ENCODE measurements at regions not wholly inside any gene's neighbourhood (a gene's known extent, or its start where the extent isn't known, plus 50 kb on each side); places are given as distances from the start of the nearest gene placed in this dataset.

- no peak for TF ChIP-seq POLR2A (IDR thresholded peaks at IDR 0.05)
- TF ChIP-seq POLR2AphosphoS5 (IDR thresholded peaks at IDR 0.05): no peak
- no peak for TF ChIP-seq CTCF (IDR thresholded peaks at IDR 0.05)
- intact Hi-C loops (cut with DNase I; ENCODE audit: low total_unique reads): no loop called here
- Histone ChIP-seq H3K4me3 (no peak overlapping the region), H3K4me1 (no peaks in the 10 kb centered on the region), H3K27me3 (peaks cover 0 to 11% of the 10 kb centered on the region in 2 donors), H3K9me3 (no peaks in the 10 kb centered on the region), H3K36me3 (no peaks in the 10 kb centered on the region), H3K27ac (no peak overlapping the region)
- no peak for DNase-seq (ENCODE audit: low spot score in 2 of 2)
These were observed 112.6 kb downstream of the AIPL1 start for GRCh38 chr17:6322316-6322715.

DNA sequence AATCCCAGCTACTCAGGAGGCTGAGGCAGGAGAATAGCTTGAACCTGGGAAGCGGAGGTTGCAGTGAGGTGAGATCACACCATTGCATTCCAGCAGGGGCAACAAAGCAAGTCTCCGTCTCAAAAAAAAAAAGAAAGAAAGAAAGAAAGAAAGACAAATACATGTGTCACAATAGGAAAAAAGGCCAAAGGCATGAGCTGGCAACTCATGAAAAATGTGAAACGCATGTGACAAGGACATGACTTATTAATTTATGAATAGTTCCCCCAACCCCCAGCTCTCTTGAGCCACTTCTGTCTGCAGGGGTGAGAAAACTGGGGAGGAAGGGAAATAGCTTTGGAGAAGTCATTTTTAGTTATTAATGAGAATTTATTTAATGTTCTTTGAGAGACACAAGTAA lies 120.6 kb downstream of the AIPL1 start:
- no peak overlapping the region for H3K4me3 ChIP-seq
- H3K27ac ChIP-seq: no peak overlapping the region
- H3K36me3 ChIP-seq: no peaks in the 10 kb centered on the region
- H3K9me3 ChIP-seq: no peaks in the 10 kb centered on the region
- H3K27me3 ChIP-seq: peaks cover 0 to 11% of the 10 kb centered on the region in 2 donors
- DNase-seq (ENCODE audit: low spot score in 2 of 2): no peak
- H3K4me1 ChIP-seq: no peaks in the 10 kb centered on the region
- TF ChIP-seq POLR2A (IDR thresholded peaks at IDR 0.05) (no peak), POLR2AphosphoS5 (IDR thresholded peaks at IDR 0.05) (no peak), CTCF (IDR thresholded peaks at IDR 0.05) (no peak)
- intact Hi-C loops (cut with DNase I; ENCODE audit: low total_unique reads): no loop called here

DNA sequence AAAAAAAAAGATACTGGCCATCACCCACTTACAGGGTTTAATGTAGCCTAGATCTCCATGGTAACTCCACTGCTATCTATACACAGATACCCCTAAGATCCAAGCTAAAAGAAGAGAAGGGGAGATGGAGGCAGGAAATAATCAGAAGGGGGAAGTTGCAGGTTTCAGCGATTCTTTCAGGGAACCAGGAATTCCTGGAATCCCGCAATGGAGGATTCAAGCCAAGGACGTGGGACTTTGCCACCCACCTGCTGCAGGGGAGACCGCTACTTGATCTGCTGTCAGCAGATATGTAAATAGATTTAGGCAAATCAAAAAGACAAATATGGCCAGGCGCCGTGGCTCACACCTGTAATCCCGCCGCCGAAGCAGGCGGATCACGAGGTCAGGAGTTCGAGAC lies 121.1 kb downstream of the AIPL1 start:
- H3K36me3 ChIP-seq: no peaks in the 10 kb centered on the region
- H3K4me3 ChIP-seq: no peak overlapping the region
- H3K4me1 ChIP-seq: no peaks in the 10 kb centered on the region
- intact Hi-C loops (cut with DNase I; ENCODE audit: low total_unique reads): no loop called here
- H3K27me3 ChIP-seq: peaks cover 0 to 11% of the 10 kb centered on the region in 2 donors
- no peak for TF ChIP-seq POLR2A (IDR thresholded peaks at IDR 0.05)
- no peak for TF ChIP-seq POLR2AphosphoS5 (IDR thresholded peaks at IDR 0.05)
- no peak for TF ChIP-seq CTCF (IDR thresholded peaks at IDR 0.05)
- DNase-seq (ENCODE audit: low spot score in 2 of 2): no peak
- no peak overlapping the region for H3K27ac ChIP-seq
- H3K9me3 ChIP-seq: no peaks in the 10 kb centered on the region

- no peaks in the 10 kb centered on the region for H3K9me3 ChIP-seq
- no peak for DNase-seq (ENCODE audit: low spot score in 2 of 2)
- no peaks in the 10 kb centered on the region for H3K4me1 ChIP-seq
- H3K27ac ChIP-seq: no peak overlapping the region
- TF ChIP-seq CTCF (IDR thresholded peaks at IDR 0.05): no peak
- TF ChIP-seq POLR2A (IDR thresholded peaks at IDR 0.05): no peak
- TF ChIP-seq POLR2AphosphoS5 (IDR thresholded peaks at IDR 0.05): no peak
- H3K36me3 ChIP-seq: no peaks in the 10 kb centered on the region
- peaks cover 0 to 11% of the 10 kb centered on the region in 2 donors for H3K27me3 ChIP-seq
- intact Hi-C loops (cut with DNase I; ENCODE audit: low total_unique reads): no loop called here
- H3K4me3 ChIP-seq: no peak overlapping the region
These were observed 128.1 kb downstream of the AIPL1 start for GRCh38 chr17:6306820-6307219.

GRCh38 chr17:6305613-6306360 lies 129.1 kb downstream of the AIPL1 start:
- DNase-seq (ENCODE audit: low spot score in 2 of 2): no peak
- no peak overlapping the region for H3K27ac ChIP-seq
- no peaks in the 10 kb centered on the region for H3K9me3 ChIP-seq
- H3K36me3 ChIP-seq: no peaks in the 10 kb centered on the region
- TF ChIP-seq POLR2AphosphoS5 (IDR thresholded peaks at IDR 0.05) (no peak), POLR2A (IDR thresholded peaks at IDR 0.05) (no peak)
- no peak overlapping the region for H3K4me3 ChIP-seq
- H3K27me3 ChIP-seq: peaks cover 0 to 13% of the 10 kb centered on the region in 2 donors
- intact Hi-C loops (cut with DNase I; ENCODE audit: low total_unique reads): no loop called here
- H3K4me1 ChIP-seq: no peaks in the 10 kb centered on the region
